ENCODE measurements at regions not wholly inside any gene's neighbourhood (a gene's known extent, or its start where the extent isn't known, plus 50 kb on each side); places are given as distances from the start of the nearest gene placed in this dataset.
"Not testable (repeated sequence)": the region's sequence is repeated elsewhere in the genome, so short reads cannot be mapped to it uniquely, and the experiment has no call there.

- no peak overlapping the region for H3K4me3 ChIP-seq (ENCODE audit: low read depth, low read length)
- DNase-seq (ENCODE audit: low read depth), result no peak
- no peak for TF ChIP-seq MYC (IDR thresholded peaks at IDR 0.05; ENCODE audit: low read depth, low read length)
- no peak for TF ChIP-seq CTCF (IDR thresholded peaks at IDR 0.05; ENCODE audit: low read depth, low read length)
- TF ChIP-seq MAX (IDR thresholded peaks at IDR 0.05; ENCODE audit: low read depth, low read length), result no peak
- TF ChIP-seq POLR2A (IDR thresholded peaks at IDR 0.05; ENCODE audit: extremely low read depth, insufficient read length), result no peak
These were observed 365.2 kb downstream of the PRDM5 start for GRCh38 chr4:120557372-120557771.

- no peak for TF ChIP-seq CTCF (IDR thresholded peaks at IDR 0.05; ENCODE audit: low read depth, low read length)
- TF ChIP-seq MYC (IDR thresholded peaks at IDR 0.05; ENCODE audit: low read depth, low read length), result no peak
- TF ChIP-seq POLR2A (IDR thresholded peaks at IDR 0.05; ENCODE audit: extremely low read depth, insufficient read length), result no peak
- no peak for TF ChIP-seq MAX (IDR thresholded peaks at IDR 0.05; ENCODE audit: low read depth, low read length)
- H3K4me3 ChIP-seq (ENCODE audit: low read depth, low read length), result no peak overlapping the region
- no peak for DNase-seq (ENCODE audit: low read depth)
These were observed 367.5 kb downstream of the PRDM5 start for GRCh38 chr4:120555058-120555457.

GRCh38 chr4:120554086-120554485 is 368.4 kb downstream of the PRDM5 start:
- TF ChIP-seq POLR2A (IDR thresholded peaks at IDR 0.05; ENCODE audit: extremely low read depth, insufficient read length), result no peak
- no peak for TF ChIP-seq MAX (IDR thresholded peaks at IDR 0.05; ENCODE audit: low read depth, low read length)
- TF ChIP-seq MYC (IDR thresholded peaks at IDR 0.05; ENCODE audit: low read depth, low read length), result no peak
- no peak for TF ChIP-seq CTCF (IDR thresholded peaks at IDR 0.05; ENCODE audit: low read depth, low read length)
- no peak for DNase-seq (ENCODE audit: low read depth)

GRCh38 chr4:120550624-120551220 is 371.8 kb downstream of the PRDM5 start:
- H3K4me3 ChIP-seq (ENCODE audit: low read depth, low read length); DNase-seq (ENCODE audit: low read depth): not testable (repeated sequence)

More at GRCh38 chr4:120554086-120554485, 368.4 kb downstream of the PRDM5 start:
- H3K4me3 ChIP-seq (ENCODE audit: low read depth, low read length), result no peak overlapping the region

GRCh38 chr4:120549011-120549570 is 373.4 kb downstream of the PRDM5 start:
- DNase-seq (ENCODE audit: low read depth), result no peak
- no peak for TF ChIP-seq MAX (IDR thresholded peaks at IDR 0.05; ENCODE audit: low read depth, low read length)
- no peak for TF ChIP-seq MYC (IDR thresholded peaks at IDR 0.05; ENCODE audit: low read depth, low read length)
- H3K4me3 ChIP-seq (ENCODE audit: low read depth, low read length), result no peak overlapping the region

- no peak overlapping the region for H3K4me3 ChIP-seq (ENCODE audit: low read depth, low read length)
- no peak for TF ChIP-seq MYC (IDR thresholded peaks at IDR 0.05; ENCODE audit: low read depth, low read length)
- no peak for TF ChIP-seq CTCF (IDR thresholded peaks at IDR 0.05; ENCODE audit: low read depth, low read length)
- TF ChIP-seq MAX (IDR thresholded peaks at IDR 0.05; ENCODE audit: low read depth, low read length), result no peak
- TF ChIP-seq POLR2A (IDR thresholded peaks at IDR 0.05; ENCODE audit: extremely low read depth, insufficient read length), result no peak
- DNase-seq (ENCODE audit: low read depth), result no peak
These were observed 377.1 kb downstream of the PRDM5 start for GRCh38 chr4:120545391-120545790.

GRCh38 chr4:120544838-120545237 is 377.7 kb downstream of the PRDM5 start:
- DNase-seq (ENCODE audit: low read depth), result no peak
- TF ChIP-seq MAX (IDR thresholded peaks at IDR 0.05; ENCODE audit: low read depth, low read length) (no peak), MYC (IDR thresholded peaks at IDR 0.05; ENCODE audit: low read depth, low read length) (no peak), CTCF (IDR thresholded peaks at IDR 0.05; ENCODE audit: low read depth, low read length) (no peak), POLR2A (IDR thresholded peaks at IDR 0.05; ENCODE audit: extremely low read depth, insufficient read length) (no peak)

More at GRCh38 chr4:120544838-120545237, 377.7 kb downstream of the PRDM5 start:
- no peak overlapping the region for H3K4me3 ChIP-seq (ENCODE audit: low read depth, low read length)
